Erythroblast (primary cell): ENCODE measurements at regions not wholly inside any gene's neighbourhood (a gene's known extent, or its start where the extent isn't known, plus 50 kb on each side); places are given as distances from the start of the nearest gene placed in this dataset.

Experiments used
- GATA1 ChIP-seq: IDR thresholded peaks from 2 replicates; pipeline ENCODE4 v1.6.1; 2011; ENCODE audit warnings: low read depth, mild to moderate bottlenecking, control low read depth, low read length, moderate library complexity
- POLR2A ChIP-seq: IDR thresholded peaks from 2 replicates; pipeline ENCODE4 v1.6.1; 2011; ENCODE audit warnings: mild to moderate bottlenecking, low read length

DNA sequence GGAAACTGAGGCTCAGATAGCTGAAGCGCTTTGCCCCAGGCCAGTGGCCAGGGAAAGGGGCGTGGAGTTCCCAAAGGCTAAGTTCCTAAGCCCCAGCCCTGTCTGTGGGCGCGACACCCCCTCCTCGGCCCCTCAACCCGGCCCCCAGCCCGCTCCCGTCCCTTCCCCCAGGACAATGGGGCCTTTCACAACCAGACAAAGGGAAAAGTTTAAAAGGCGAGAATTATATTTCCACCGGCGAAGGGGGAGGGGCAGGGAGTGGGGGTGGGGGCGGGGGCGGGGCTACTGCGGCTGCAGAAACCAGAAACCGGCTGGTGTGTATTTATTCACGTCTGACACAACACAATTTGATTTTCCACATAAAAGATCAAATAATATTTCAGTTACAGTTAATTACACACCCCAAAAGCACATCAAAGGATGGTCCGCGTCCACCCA is 192.1 kb downstream of the MN1 start:
- TF ChIP-seq POLR2A (no peak), GATA1 (no peak)
